NCI-H345 treated with DMSO at 0.1 percent for 48 hours (cell line): ENCODE measurements at regions not wholly inside any gene's neighbourhood (a gene's known extent, or its start where the extent isn't known, plus 50 kb on each side); places are given as distances from the start of the nearest gene placed in this dataset.

Experiments used
- DNase-seq: peaks from one replicate; lab custom pipeline; 2025; ENCODE audit not compliant: unreplicated experiment; lab: John Stamatoyannopoulos, UW

GRCh38 chr6:105483492-105483891 lies 80.6 kb upstream of the PREP start:
- no peak for DNase-seq

- DNase-seq = no peak
These were observed 80.0 kb upstream of the PREP start for GRCh38 chr6:105482921-105483320.

GRCh38 chr6:105482227-105482844 lies 79.5 kb upstream of the PREP start:
- no peak for DNase-seq

- no peak for DNase-seq
These were observed 74.1 kb upstream of the PREP start for GRCh38 chr6:105476978-105477377.

GRCh38 chr6:105474234-105474633 lies 71.4 kb upstream of the PREP start:
- no peak for DNase-seq

- DNase-seq = no peak
These were observed 67.1 kb upstream of the PREP start for GRCh38 chr6:105469946-105470345.

- DNase-seq = no peak
These were observed 66.0 kb upstream of the PREP start for GRCh38 chr6:105468850-105469249.

GRCh38 chr6:105460860-105461259 lies 58.0 kb upstream of the PREP start:
- no peak for DNase-seq

GRCh38 chr6:105459864-105460263 lies 57.0 kb upstream of the PREP start:
- no peak for DNase-seq

- DNase-seq = no peak
These were observed 56.2 kb upstream of the PREP start for GRCh38 chr6:105459049-105459448.

- DNase-seq = no peak
These were observed 55.7 kb upstream of the PREP start for GRCh38 chr6:105458551-105458950.

- no peak for DNase-seq
These were observed 55.2 kb upstream of the PREP start for GRCh38 chr6:105458084-105458483.

GRCh38 chr6:105453968-105454367 lies 51.1 kb upstream of the PREP start:
- DNase-seq = no peak

- DNase-seq = no peak
These were observed 50.3 kb upstream of the PREP start for GRCh38 chr6:105452924-105453756.
